GM23248 (cell line): ENCODE measurements at regions not wholly inside any gene's neighbourhood (a gene's known extent, or its start where the extent isn't known, plus 50 kb on each side); places are given as distances from the start of the nearest gene placed in this dataset.

Experiments
- EZH2 ChIP-seq: fragments of 200-600 bp; sonication (generic); IDR thresholded peaks from 2 replicates; pipeline ENCODE4 v1.6.1; 2018; ENCODE audit warnings: antibody characterized with exemption, mild to moderate bottlenecking; ENCODE audit not compliant: insufficient read depth, poor library complexity, severe bottlenecking
- EZH2phosphoT487 ChIP-seq: fragments of 200-600 bp; sonication (generic); IDR thresholded peaks from 2 replicates; pipeline ENCODE4 v1.6.1; 2018; ENCODE audit warnings: antibody characterized with exemption, moderate library complexity, mild to moderate bottlenecking, low read depth; ENCODE audit not compliant: insufficient read depth

- no peak for TF ChIP-seq EZH2phosphoT487
- no peak for TF ChIP-seq EZH2
Measured at GRCh38 chr5:2212481-2212880, 329.8 kb upstream of the IRX4 start.
